GM12878 (cell line): ENCODE measurements at regions not wholly inside any gene's neighbourhood (a gene's known extent, or its start where the extent isn't known, plus 50 kb on each side); places are given as distances from the start of the nearest gene placed in this dataset.

ENCODE experiments used
- ATAC-seq: fragments of 200-7000 bp; cut with Tn5 transposase; 3 replicates; pipeline ENCODE4 v1.9.1; 2020; ENCODE audit warnings: mild to moderate bottlenecking, moderate library complexity
- BruUV-seq: library from RNA; stranded (reverse); fragments of 400-500 nt; replicated peaks from 2 replicates; lab custom pipeline; 2021; lab: Mats Ljungman, UMichigan
- CTCF ChIA-PET: fragments of 300-600 bp; sonication (Branson Sonifier 250); formaldehyde crosslinking; extraction: SDS; loops from one replicate; lab custom pipeline; 2021; ENCODE audit warnings: inconsistent platforms; lab: Yijun Ruan, JAX
- POLR2A ChIA-PET: fragments of 350-600 bp; formaldehyde crosslinking; extraction: SDS; loops from one replicate; lab custom pipeline; 2021; ENCODE audit warnings: inconsistent platforms; lab: Charles Lee
- RAD21 ChIA-PET: fragments of 300-600 bp; sonication (Branson Sonifier 250); formaldehyde crosslinking; loops from one replicate; lab custom pipeline; 2023; ENCODE audit warnings: antibody characterized with exemption; ENCODE audit not compliant: unreplicated experiment; lab: Charles Lee
- SMC1A ChIA-PET: fragments of 300-600 bp; sonication (Branson Sonifier 250); formaldehyde crosslinking; loops from one replicate; lab custom pipeline; 2023; ENCODE audit not compliant: unreplicated experiment, uncharacterized antibody; lab: Charles Lee
- DNase-seq: peaks from one replicate; pipeline ENCODE4 v3.0.0-alpha.2; 2011; ENCODE audit warnings: low read depth, low spot score
- FAIRE-seq: peaks from 3 replicates; lab custom pipeline; 2011; peaks lifted over from hg19 to GRCh38; lab: Jason Lieb, UNC
- H2AFZ ChIP-seq: 2 replicates; pipeline ENCODE4 v1.6.0; 2011; ENCODE audit warnings: low read depth, low read length, control low read depth; ENCODE audit not compliant: control insufficient read depth
- H3K27ac ChIP-seq: 2 replicates; pipeline ENCODE4 v1.5.1; 2011; ENCODE audit warnings: control low read depth; ENCODE audit not compliant: control insufficient read depth, insufficient read depth
- H3K27me3 ChIP-seq, 2 experiments: replicated peaks in 1 of 2; 2 replicates each; pipeline versions ENCODE4 v1.6.0 to v1.6.1; 2011; ENCODE audit warnings: low read length in 1 of 2; ENCODE audit not compliant: control insufficient read depth in 2 of 2, insufficient read depth in 2 of 2
- H3K36me3 ChIP-seq, 2 experiments: 2 replicates each; pipeline ENCODE4 v1.5.1; 2011; ENCODE audit warnings: low read length in 1 of 2; ENCODE audit not compliant: control insufficient read depth in 2 of 2, insufficient read depth in 2 of 2
- H3K4me1 ChIP-seq: 2 replicates; pipeline ENCODE4 v1.6.1; 2011; ENCODE audit warnings: mild to moderate bottlenecking, low read length, moderate library complexity, mixed read lengths; ENCODE audit not compliant: control insufficient read depth, insufficient read depth
- H3K4me2 ChIP-seq: 2 replicates; pipeline ENCODE4 v1.6.0; 2011; ENCODE audit warnings: control low read depth; ENCODE audit not compliant: control insufficient read depth, insufficient read depth
- H3K4me3 ChIP-seq: fragments of 200-600 bp; sonication (generic); 2 replicates; pipeline ENCODE4 v1.5.1; 2016
- H3K79me2 ChIP-seq: 2 replicates; pipeline ENCODE4 v1.6.0; 2011; ENCODE audit warnings: low read length; ENCODE audit not compliant: control insufficient read depth, insufficient read depth
- H3K9ac ChIP-seq: 2 replicates; pipeline ENCODE4 v1.8.0; 2011; ENCODE audit warnings: low read length, control low read depth, mixed read lengths; ENCODE audit not compliant: control insufficient read depth, insufficient read depth
- H3K9me3 ChIP-seq: replicated peaks from 3 replicates; pipeline ENCODE4 v1.5.1; 2011; ENCODE audit warnings: mild to moderate bottlenecking, low read length; ENCODE audit not compliant: control insufficient read depth, insufficient read depth
- H4K20me1 ChIP-seq: 2 replicates; pipeline ENCODE4 v1.6.0; 2011; ENCODE audit not compliant: control insufficient read depth, insufficient read depth
- BACH1 ChIP-seq: fragments of 450-650 bp; IDR thresholded peaks from 2 replicates; pipeline ENCODE4 v1.6.1; 2017; ENCODE audit warnings: mild to moderate bottlenecking, borderline replicate concordance
- CHD4 ChIP-seq: fragments of 200-600 bp; sonication (generic); IDR thresholded peaks from 2 replicates; pipeline ENCODE4 v1.6.1; 2016; ENCODE audit warnings: mild to moderate bottlenecking
- CREM ChIP-seq: IDR thresholded peaks from 2 replicates; pipeline ENCODE4 v1.6.1; 2014; ENCODE audit warnings: antibody characterized with exemption, low read depth
- FOS ChIP-seq: IDR thresholded peaks from 3 replicates; pipeline ENCODE4 v1.6.1; 2011; ENCODE audit warnings: borderline replicate concordance; ENCODE audit not compliant: insufficient read length; ENCODE audit errors: extremely low read depth
- KLF5 ChIP-seq: fragments of 450-650 bp; IDR thresholded peaks from 2 replicates; pipeline ENCODE4 v1.6.1; 2014; ENCODE audit warnings: mild to moderate bottlenecking; ENCODE audit not compliant: partially characterized antibody
- NFIC ChIP-seq: IDR thresholded peaks from 2 replicates; pipeline ENCODE4 v1.6.1; 2012; ENCODE audit warnings: low read depth, mild to moderate bottlenecking, inconsistent platforms, low read length, moderate library complexity
- SIX5 ChIP-seq: IDR thresholded peaks from 2 replicates; pipeline ENCODE4 v1.6.1; 2011; ENCODE audit warnings: mild to moderate bottlenecking, low read depth, low read length, moderate library complexity; ENCODE audit not compliant: severe bottlenecking
- WGBS: methylation state at CpG from one replicate; pipeline ENCODE4 v1.1.6; 2016; ENCODE audit warnings: low lambda C conversion rate; ENCODE audit not compliant: insufficient replicate concordance, insufficient coverage; ENCODE audit errors: missing lambda C conversion rate; 5-methylcytosine and 5-hydroxymethylcytosine counted together
- in situ Hi-C: fragments of 300-500 bp; cut with MboI; formaldehyde crosslinking; loops from 9 replicates; pipeline ENCODE4 v1.14.3; 2018; ENCODE audit warnings: mixed read lengths
- intact Hi-C: fragments of 100-400 bp; cut with micrococcal nuclease; formaldehyde crosslinking; loops from one replicate; pipeline ENCODE4 v1.14.2; 2022; ENCODE audit not compliant: unreplicated experiment
- TF ChIP-seq, protein P1 (sequence below): IDR thresholded peaks from 2 replicates; pipeline ENCODE4 v1.6.1; 2011; ENCODE audit warnings: mild to moderate bottlenecking, low read depth, low read length, moderate library complexity; ENCODE audit not compliant: insufficient replicate concordance
- TF ChIP-seq, protein P2 (sequence below): IDR thresholded peaks from 2 replicates; pipeline ENCODE4 v1.6.1; 2012; ENCODE audit warnings: improper control_type of control experiment, low read depth, low read length; ENCODE audit not compliant: insufficient replicate concordance

DNA sequence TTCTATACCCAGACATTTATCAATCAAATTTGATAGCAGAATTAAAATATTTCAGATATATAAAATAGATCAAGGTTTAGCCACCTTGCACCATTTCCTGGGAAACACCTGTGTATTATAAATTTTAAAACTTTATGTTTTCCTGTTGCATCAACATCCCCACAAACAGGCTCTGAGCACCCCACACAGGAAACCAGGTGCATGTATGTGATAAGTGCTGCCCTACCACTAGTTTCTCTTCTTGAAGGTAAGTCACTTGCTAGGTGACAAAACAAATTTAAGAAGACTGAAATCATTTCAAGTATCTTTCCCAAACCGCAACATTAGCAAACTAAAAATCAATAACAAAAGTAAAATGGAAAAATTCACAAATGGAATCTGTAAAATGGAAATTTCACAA, 496.1 kb upstream of the CCDC54 start:
- 76% methylated on average over 1 of the region's 1 CpG for WGBS
- FAIRE-seq (no peak), ATAC-seq (no peak), DNase-seq (no peak)
- no peak overlapping the region for H3K27ac ChIP-seq
- H3K4me1 ChIP-seq = no peaks in the 10 kb centered on the region
- POLR2A ChIA-PET = no interaction called here
- no peaks in the 10 kb centered on the region for H3K36me3 ChIP-seq
- no peak overlapping the region for H2AFZ ChIP-seq
- no peaks in the 10 kb centered on the region for H4K20me1 ChIP-seq
- intact Hi-C loops = no loop called here
- H3K4me2 ChIP-seq = no peak overlapping the region
- H3K79me2 ChIP-seq = no peaks in the 10 kb centered on the region
- SMC1A ChIA-PET = no interaction called here
- in situ Hi-C loops = no loop called here
- no peak overlapping the region for H3K4me3 ChIP-seq
- no TSS peak for BruUV-seq
- RAD21 ChIA-PET = no interaction called here
- no peaks in the 10 kb centered on the region for H3K27me3 ChIP-seq
- H3K9ac ChIP-seq = no peak overlapping the region
- no peaks in the 10 kb centered on the region for H3K9me3 ChIP-seq
- CTCF ChIA-PET = no interaction called here
- TF ChIP-seq FOS (no peak), CREM (no peak), CHD4 (no peak), BACH1 (no peak), NFIC (no peak), SIX5 (no peak), KLF5 (no peak)
- TF ChIP-seq, protein P1, sequence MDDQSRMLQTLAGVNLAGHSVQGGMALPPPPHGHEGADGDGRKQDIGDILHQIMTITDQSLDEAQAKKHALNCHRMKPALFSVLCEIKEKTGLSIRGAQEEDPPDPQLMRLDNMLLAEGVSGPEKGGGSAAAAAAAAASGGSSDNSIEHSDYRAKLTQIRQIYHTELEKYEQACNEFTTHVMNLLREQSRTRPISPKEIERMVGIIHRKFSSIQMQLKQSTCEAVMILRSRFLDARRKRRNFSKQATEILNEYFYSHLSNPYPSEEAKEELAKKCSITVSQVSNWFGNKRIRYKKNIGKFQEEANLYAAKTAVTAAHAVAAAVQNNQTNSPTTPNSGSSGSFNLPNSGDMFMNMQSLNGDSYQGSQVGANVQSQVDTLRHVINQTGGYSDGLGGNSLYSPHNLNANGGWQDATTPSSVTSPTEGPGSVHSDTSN = no peak
- TF ChIP-seq, protein P2, sequence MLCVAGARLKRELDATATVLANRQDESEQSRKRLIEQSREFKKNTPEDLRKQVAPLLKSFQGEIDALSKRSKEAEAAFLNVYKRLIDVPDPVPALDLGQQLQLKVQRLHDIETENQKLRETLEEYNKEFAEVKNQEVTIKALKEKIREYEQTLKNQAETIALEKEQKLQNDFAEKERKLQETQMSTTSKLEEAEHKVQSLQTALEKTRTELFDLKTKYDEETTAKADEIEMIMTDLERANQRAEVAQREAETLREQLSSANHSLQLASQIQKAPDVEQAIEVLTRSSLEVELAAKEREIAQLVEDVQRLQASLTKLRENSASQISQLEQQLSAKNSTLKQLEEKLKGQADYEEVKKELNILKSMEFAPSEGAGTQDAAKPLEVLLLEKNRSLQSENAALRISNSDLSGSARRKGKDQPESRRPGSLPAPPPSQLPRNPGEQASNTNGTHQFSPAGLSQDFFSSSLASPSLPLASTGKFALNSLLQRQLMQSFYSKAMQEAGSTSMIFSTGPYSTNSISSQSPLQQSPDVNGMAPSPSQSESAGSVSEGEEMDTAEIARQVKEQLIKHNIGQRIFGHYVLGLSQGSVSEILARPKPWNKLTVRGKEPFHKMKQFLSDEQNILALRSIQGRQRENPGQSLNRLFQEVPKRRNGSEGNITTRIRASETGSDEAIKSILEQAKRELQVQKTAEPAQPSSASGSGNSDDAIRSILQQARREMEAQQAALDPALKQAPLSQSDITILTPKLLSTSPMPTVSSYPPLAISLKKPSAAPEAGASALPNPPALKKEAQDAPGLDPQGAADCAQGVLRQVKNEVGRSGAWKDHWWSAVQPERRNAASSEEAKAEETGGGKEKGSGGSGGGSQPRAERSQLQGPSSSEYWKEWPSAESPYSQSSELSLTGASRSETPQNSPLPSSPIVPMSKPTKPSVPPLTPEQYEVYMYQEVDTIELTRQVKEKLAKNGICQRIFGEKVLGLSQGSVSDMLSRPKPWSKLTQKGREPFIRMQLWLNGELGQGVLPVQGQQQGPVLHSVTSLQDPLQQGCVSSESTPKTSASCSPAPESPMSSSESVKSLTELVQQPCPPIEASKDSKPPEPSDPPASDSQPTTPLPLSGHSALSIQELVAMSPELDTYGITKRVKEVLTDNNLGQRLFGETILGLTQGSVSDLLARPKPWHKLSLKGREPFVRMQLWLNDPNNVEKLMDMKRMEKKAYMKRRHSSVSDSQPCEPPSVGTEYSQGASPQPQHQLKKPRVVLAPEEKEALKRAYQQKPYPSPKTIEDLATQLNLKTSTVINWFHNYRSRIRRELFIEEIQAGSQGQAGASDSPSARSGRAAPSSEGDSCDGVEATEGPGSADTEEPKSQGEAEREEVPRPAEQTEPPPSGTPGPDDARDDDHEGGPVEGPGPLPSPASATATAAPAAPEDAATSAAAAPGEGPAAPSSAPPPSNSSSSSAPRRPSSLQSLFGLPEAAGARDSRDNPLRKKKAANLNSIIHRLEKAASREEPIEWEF = no peak
